Cerebellar cortex (tissue), 1 donor: ENCODE measurements at regions not wholly inside any gene's neighbourhood (a gene's known extent, or its start where the extent isn't known, plus 50 kb on each side); places are given as distances from the start of the nearest gene placed in this dataset.

Source experiments
- DNase-seq: peaks from one replicate; pipeline ENCODE4 v3.0.0-alpha.2; 2015; ENCODE audit warnings: low spot score

DNA sequence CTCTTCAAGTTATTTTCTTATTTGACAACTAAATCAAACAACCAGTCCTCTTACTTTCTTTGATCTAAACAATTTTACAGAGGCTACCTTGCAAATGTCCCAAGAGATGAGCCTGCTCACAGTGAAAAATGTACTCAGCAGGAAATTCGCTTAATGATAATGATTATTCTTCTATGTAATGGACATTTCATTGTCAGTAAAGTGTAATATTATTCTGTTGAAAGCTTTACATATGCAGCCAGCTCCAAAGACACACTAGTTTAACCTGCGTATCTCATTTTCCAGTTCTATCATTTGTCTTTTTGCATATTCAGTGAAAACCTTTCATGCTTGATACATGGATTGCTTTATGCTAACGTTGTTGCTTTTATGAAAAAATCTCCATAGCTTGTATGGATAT, 758.7 kb upstream of the ZNF608 start:
- no peak for DNase-seq

DNA sequence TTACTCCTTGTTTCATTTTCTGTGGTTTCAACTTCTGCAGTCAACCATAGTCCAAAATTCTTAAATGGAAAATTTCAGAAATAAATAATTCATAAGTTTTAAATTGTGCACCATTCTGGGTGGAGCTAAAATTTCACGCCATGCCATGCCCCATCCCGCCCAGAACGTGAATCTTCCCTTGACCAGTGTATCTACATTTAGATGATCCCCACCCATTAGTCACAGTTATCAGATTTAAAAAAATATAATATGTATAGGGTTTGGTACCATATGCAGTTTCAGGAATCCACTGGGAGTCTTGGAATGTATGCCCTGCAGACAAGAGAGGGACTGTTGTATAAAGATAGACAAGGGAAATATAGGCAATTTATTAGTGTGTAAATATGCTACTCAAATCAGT, 759.7 kb upstream of the ZNF608 start:
- no peak for DNase-seq

DNA sequence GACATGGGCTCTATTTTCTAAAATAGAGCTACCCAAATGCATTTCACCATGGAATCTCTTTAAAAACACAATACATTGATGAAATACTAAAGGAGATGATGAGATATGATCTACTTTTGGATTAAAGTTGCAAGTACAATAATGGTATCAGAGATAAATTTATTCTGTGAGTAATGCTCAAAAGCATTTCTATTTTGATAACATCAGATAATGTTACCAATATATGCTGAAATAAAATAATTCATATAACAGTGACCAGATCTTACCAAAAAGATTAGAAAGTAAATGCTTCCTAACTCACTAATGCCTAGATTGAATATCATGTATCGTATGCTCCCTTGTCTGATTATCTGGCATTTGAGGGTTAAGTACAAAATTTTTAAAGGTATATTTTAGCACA, 761.8 kb upstream of the ZNF608 start:
- DNase-seq, result no peak

DNA sequence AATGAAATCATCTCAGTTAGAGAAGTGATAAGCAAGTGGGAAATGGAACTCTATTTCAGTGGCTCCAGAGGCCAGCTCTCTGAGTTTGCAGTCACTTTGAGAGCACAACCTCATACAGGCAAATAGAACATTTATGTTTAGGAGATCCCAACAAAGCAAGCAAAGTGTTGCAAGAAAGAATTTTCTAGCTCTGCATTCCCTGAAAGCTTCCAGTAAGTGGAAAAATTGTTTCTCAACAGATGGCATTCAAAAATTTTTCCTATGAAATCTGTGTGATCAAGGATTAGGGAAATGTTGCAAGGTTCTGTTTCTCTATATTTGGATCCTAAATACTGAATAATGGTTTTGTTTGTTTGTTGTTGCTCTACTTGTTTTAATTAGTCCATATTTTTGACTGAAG, 764.2 kb upstream of the ZNF608 start:
- no peak for DNase-seq

DNA sequence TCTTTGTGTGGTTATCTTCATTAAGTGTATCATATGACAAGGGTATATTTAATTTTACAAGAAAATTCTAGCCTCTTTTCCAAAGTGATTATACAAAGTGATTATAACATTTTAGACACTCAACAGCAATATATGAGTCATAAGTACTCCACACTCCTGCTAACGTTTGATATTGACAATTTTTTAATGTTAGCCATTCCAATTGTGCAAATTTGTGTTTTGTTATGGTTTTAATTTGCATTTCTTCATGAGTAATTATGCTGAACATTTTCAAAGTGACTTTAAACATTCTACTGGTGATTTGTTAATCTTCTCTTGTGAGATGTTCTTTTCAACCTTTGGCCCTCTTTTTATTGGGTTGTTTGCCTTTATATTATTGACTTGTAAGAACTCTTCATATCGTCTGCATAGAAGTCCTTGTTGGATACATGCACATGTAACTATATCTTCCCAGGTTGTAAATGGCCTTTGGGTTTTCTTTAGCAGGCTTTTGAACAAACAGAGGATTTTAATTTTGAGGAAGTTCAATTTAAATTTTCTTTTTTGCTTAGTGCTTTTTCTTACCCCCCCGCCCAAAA, 771.6 kb upstream of the ZNF608 start:
- no peak for DNase-seq

DNA sequence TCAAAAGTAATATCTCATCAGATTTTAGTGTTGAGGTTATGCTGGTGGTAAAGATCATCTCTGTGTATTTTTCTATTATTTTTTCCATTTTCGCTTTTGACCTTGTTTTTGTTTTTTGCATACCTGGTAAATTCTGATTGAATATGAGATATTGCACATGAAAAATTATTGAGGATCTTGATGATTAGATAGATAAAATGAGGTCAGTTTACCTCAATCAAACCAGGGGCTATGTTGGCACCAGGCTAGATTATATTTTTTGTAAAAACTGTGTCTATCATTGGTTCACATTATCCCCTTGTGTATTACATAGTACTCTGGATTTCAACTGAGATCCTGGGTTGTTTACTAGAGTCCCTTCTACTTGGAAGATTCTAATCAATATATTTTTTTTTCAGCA, 774.9 kb upstream of the ZNF608 start:
- no peak for DNase-seq

DNA sequence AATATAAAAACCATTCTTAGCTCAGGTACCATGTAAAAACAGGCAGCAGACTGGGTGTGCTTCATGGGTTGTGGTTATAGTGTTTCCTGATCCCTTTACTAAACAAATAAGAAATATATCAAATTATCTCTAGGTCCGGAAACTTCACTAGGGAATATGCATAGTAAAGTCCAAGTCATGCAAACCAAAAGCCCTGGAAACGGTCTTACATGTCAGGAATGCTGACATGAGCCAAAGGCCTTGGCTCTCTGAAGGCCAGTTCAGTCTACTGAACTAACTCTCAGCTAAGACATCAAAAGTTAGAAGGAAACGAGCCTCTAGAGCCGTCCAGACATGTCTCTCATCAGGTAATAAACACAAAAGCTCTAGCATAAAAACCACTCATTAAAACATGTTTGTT, 778.9 kb upstream of the ZNF608 start:
- no peak for DNase-seq

DNA sequence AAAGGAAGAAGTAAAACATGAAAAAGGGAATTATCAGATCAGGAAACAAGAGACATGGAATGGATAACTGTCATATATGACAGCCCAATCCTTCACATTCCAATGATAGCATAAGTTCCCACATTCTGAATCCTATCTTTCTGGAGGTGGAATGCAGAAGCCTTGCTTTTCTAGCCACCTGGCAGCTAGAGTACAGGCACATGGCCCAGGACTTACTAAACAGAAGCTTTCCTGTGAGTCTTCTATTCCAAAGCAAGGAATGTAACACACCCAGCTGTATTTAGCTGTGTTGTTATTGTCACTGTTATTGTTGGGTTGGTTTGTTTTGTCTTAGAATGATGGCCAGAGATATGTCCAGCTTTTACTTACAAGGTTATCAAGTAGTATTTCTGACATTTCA, 780.5 kb upstream of the ZNF608 start:
- peak; percentile 12 for DNase-seq

DNA sequence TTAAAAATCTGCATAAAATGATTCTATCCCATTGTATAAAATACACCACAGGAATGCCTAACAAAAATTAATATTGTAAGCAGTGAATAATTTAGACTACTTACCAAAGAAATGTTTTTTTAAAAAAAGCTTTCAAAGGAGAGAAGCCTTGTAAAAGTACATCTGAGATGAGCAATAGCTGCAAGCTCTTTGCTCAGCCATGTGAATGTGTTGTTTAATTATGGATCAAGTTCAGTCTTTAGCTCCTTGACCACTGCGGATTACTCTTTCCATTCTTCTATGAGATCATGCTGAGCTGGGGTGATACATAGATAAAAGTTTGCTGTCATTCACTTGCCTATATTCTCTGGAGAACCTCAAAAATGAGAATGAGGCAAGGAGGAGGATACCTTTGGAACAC, 782.4 kb upstream of the ZNF608 start:
- DNase-seq, result no peak

DNA sequence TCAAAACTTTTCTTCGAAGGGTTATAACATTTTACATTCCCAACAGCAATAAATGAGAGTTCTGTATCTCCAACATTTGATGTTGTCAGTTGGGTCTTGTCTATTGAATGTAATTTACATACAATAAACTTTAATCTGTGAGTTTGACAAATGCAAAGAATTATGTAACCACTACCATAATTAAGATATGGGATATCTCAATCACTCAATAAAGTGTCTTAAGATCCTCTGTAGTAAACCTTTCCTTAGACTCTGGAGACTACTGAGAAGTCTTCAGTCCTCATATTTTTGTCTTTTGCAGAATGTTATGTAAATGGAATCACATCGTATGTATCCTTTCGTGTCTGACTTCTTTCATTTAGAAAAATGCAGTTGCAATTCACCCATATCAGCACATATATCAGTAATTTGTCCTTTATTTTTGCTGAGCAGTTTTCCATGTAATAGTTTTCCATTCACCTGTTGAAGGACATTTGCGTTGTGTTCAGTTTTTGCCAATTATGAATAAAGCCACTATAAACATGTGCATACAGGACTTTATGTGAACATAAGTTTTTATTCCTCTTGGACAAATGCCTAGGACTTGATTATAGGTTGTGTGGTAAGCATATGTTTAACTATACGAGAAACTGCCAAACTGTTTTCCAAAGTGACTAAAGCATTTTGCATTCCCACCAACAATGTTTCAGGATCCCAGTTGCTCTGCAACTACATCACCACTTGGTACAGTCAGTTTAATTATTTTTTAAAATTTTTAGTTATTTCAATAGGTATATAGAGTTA, 784.6 kb upstream of the ZNF608 start:
- DNase-seq, result no peak

DNA sequence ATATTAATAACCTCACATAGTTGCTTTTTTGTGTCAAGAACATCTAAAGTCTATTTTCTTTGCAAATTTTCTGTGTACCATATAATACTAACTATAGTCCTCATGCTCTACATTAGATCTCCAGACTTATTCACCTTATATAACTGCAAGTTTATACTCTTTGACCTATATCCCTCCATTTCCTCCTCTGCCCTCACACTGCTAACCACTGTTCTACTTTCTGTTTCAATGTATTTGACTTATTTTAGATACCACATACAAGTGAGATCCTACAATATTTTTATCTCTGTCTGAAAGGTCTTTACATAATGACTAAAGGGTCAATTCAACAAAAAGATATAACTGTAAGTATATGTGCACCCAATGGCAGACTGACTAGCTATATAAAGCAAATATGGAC, 789.7 kb upstream of the ZNF608 start:
- no peak for DNase-seq

DNA sequence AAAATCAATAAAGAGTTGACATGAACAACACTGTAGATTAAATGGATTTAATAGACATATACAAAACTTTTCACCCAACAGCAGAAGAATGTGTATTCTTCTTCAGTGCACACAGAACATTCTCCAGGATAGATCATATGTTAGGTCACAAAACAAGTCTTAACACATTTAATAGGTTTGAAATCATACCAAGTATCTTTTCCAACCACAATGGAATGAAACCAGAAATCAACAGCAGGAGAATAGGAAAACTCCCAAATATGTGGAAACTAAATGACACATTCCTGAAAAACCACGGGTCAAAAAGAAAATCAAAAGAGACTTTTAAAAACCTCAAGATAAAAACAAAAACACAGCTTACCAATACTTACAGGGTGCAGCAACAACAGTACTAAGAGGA, 790.1 kb upstream of the ZNF608 start:
- DNase-seq, result no peak

DNA sequence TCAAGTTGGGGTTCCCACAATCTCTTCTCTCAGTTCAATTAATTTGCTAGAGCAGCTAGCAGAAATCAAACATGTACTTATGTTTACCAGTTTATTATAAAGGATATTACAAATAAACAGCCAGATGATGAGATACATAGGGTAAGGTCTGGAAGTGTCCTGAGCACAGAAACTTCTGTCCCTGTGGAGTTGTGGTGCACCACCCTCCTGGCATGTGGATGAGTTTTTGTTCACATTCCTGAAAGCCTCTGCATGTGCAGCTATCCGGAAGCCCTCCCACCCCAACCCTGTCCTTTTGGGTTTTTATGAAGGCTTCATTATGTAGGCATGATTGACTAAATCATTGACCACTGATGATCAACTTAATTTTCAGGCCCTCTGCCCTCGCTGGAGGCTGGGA, 791.2 kb upstream of the ZNF608 start:
- DNase-seq, result no peak

DNA sequence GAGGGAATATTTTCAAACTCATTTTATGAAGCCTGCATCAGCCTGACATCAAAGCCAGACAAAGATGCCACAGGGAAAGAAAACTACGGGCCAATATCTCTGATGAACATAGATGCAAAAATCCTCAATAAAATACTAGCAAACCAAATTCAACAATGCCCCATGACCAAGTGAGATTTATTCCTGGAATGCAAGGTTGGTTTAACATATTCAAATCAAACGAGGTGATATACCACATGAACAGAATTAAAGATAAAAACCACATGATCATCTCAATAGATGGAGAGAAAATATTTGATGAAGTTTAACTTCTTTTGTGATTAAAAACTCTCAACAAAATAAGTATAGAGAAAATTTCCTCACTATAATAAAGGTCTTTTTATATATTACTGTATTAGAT, 792.0 kb upstream of the ZNF608 start:
- no peak for DNase-seq

DNA sequence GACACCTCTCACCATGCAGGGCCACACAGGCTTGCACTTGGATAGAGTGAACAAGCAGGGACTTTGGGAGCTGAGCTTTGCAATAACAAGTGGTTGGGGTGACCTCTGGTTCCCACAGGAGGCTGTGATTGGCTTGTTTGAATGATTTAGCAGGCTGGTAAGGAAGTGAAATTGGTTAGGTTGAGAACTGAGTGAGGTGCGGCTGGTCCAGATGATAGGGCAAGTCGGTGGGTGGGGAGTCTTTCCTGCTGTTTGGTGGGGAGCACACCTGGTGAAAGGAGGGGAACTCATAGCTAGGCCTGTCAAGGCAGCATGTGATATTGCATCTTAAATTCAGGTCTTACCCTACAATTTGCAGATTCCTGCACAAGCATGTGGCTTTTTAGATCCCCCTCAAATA, 794.6 kb upstream of the ZNF608 start:
- no peak for DNase-seq

DNA sequence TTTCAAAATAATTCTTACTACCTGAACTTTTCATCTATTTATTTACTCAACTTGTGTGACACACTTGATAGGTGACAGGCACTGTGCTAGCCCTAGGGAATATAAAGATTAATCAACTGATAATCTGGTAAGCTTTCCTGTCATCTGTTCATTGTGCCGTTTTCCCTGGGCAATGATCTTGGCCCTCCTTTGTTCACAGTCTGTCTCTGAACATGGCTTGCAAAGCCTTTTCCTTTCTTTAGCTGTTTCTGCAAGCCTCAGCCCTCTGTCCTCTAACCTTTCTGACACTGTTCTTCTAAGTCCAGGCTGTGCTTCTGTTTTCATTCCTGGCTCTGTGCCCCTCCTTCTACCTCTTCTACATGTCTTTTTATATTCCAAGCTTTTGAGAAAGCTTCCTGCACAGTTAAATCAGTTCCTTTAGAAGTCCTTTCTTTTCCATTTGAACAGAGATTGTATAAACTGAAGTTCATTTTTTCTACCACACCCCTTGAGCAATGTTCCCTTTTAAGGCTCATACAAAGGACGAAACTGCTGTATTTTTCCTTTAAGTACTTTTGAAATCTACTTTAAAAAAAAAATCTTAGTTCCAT, 803.0 kb upstream of the ZNF608 start:
- DNase-seq, result no peak

DNA sequence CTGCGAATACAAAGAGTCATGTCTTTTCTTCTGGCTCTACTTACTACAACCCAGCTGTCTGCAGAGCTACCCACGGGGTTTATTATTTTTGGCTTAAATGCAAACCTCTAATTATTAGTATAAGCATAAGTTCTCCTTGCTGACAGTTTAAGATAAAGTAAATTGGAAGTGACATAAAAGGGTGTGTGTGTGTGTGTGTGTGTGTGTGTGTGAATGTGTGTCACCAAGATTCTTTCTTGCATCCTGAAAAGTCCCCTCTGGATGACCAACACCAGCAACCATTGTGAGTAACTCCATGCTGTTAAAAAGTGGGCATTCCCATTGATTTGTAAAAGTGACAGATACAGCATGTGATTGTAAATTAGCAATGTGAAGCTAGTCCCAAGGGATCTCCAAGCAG, 803.8 kb upstream of the ZNF608 start:
- no peak for DNase-seq

DNA sequence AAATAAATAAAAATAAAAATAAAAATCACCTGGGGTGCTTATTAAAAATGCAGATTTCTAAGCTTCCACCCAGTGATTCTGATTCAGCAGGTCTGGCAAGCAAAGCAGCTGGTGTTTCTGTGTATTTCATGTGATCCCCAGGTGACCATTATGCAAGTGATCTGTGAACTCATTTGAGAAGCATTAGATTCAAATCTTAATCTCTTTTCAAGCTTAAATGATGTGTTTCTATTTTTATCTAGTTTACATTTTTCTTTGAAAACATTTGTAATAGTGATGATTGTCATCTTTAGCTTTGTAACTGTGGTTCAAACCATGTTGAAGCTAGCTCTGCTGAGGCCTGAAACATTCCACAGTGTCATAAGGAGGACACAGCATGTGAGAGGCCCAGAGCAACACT, 804.8 kb upstream of the ZNF608 start:
- DNase-seq, result no peak

DNA sequence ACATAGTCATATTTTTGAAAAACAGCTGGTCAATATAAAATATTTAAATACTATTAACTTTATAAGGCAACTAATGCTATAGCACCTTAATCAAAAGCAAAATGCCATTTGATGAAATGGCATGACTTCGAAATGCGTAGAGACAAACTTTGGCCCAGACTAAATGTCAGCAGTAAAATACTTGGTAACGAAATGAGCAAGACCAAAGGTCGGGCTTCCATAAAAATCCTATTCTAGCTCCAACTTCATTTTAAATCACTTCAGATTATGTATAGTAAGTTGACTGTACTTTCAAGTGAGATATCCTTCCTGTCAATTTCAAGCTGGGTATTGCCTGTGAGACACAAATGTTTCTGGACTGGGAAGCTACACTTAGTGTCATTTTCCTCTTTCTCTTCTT, 805.4 kb upstream of the ZNF608 start:
- no peak for DNase-seq

DNA sequence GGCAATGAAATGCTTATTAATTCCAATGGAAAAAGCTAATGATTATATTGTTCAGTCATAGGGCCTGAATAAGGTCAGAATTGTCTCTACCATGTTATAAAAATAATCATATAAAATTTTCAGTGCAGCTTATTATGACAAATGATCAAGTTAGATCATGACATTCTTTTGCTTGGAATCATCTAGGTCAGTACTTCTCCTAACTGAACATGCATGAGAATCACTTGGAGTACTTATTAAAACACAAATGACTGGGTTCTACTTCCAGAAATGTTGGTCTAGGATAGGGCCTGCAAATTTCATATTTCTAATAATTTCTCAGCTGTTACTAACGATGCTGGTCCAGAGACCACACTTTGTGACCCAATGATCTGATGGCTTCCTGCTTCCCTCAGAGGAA, 806.0 kb upstream of the ZNF608 start:
- DNase-seq, result no peak

DNA sequence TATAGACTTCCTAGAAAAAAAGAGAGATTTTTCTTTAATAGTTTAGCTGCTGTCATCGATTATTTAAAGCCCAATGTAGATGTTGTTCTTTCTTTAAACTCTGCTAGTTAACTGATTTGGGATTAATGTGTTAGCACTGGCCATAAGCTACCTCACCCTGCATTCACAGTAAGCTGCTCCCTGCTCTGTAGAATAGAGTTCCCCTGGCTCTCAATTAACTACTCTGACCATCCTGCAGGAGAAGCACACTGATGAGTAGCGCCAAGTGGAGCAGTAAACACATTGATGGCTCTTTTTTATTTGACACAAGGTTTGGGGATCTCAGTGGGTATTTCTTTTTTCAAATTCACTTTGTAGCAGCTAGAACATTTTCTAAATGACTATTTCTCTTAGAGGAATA, 807.9 kb upstream of the ZNF608 start:
- DNase-seq, result no peak

DNA sequence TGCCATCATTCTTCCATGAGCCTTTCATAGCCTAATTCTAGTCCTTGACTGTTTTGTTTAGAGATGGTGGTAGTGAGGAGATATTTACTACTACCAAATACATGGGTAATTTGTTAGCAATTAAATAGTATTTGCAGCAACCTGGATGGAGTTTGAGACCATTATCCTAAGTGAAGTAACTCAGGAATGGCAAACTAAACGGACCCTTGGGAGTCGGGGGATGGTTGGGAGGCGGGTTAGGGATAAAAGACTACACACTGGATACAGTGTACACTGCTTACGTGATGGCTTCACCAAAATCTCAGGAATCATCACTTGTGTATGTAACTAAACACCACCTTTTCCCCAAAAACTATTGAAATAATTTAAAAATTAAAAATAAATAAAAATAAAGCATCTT, 809.2 kb upstream of the ZNF608 start:
- no peak for DNase-seq

DNA sequence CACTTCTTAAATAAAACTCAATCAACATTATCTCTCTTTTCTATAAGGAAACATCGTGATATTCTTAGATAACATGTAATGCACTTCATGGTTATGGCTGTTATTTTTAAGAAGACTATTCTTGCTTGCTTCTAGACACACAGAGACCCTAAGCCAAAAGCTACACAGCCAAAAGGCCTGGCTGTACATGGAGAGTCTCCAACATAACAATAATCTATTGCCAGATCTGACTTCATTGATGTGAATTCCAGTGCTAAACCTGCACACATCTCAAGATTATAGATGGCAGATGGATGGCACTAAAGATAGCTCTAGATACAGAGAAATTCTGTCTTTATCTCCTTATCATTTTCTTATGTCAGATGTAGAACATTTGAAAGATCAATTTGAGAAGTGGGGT, 811.6 kb upstream of the ZNF608 start:
- DNase-seq, result no peak

DNA sequence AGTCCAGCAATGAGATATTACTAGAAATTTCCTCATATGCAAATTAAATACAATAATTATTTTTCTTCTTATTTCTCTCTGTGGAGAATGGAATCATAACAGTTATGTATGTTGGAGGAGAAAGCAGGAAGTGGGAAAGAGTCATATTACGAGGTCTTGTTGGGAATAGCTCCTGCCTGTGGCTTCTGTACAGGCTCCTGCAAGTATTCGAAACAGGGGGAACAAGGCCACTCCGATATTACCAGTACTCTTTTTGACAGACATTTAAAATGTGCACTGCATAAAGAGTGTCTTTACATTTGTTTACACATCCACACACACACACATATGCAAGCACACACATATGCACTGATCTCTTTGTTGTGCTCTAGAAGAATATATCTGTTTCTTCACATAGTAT, 812.0 kb upstream of the ZNF608 start:
- no peak for DNase-seq
